Astrocyte of the cerebellum (primary cell): ENCODE measurements at regions not wholly inside any gene's neighbourhood (a gene's known extent, or its start where the extent isn't known, plus 50 kb on each side); places are given as distances from the start of the nearest gene placed in this dataset.
"Not testable (repeated sequence)": the region's sequence is repeated elsewhere in the genome, so short reads cannot be mapped to it uniquely, and the experiment has no call there.

ENCODE experiments used
- DNase-seq: peaks from one replicate; pipeline ENCODE4 v3.0.0-alpha.2; 2011; ENCODE audit warnings: low read depth
- H3K4me3 ChIP-seq: 2 replicates; pipeline ENCODE4 v1.5.1; 2011; ENCODE audit warnings: mild to moderate bottlenecking, low read depth, low read length, moderate library complexity
- CTCF ChIP-seq: IDR thresholded peaks from 2 replicates; pipeline ENCODE4 v1.5.1; 2012; ENCODE audit warnings: low read length, low read depth, moderate library complexity, mild to moderate bottlenecking; ENCODE audit errors: missing control alignments
- in situ Hi-C: cut with HindIII; loops from 2 replicates; pipeline ENCODE4 v1.10.0; 2017; ENCODE audit warnings: low sequenced_read_pairs

- in situ Hi-C loops, result no loop called here
- no peak for TF ChIP-seq CTCF
- no peak overlapping the region for H3K4me3 ChIP-seq
- DNase-seq, result no peak
Measured at GRCh38 chr3:759106-759505, 333.7 kb upstream of the CNTN6 start.

- in situ Hi-C loops, H3K4me3 ChIP-seq, DNase-seq: not testable (repeated sequence)
Measured at GRCh38 chr3:773433-773832, 319.4 kb upstream of the CNTN6 start.

- DNase-seq, result no peak
- in situ Hi-C loops, result no loop called here
- no peak for TF ChIP-seq CTCF
Measured at GRCh38 chr3:775178-775880, 317.5 kb upstream of the CNTN6 start.

GRCh38 chr3:780505-780904 is 312.3 kb upstream of the CNTN6 start:
- DNase-seq, result no peak
- in situ Hi-C loops, result no loop called here
- TF ChIP-seq CTCF, result no peak
- H3K4me3 ChIP-seq, result no peak overlapping the region

More at GRCh38 chr3:775178-775880, 317.5 kb upstream of the CNTN6 start:
- no peak overlapping the region for H3K4me3 ChIP-seq

GRCh38 chr3:791442-791841 is 301.4 kb upstream of the CNTN6 start:
- DNase-seq, result no peak
- H3K4me3 ChIP-seq, result no peak overlapping the region
- in situ Hi-C loops, result no loop called here
- TF ChIP-seq CTCF, result no peak

GRCh38 chr3:792630-793029 is 300.2 kb upstream of the CNTN6 start:
- TF ChIP-seq CTCF, result no peak
- DNase-seq, result no peak
- H3K4me3 ChIP-seq, result no peak overlapping the region
- in situ Hi-C loops, result no loop called here

GRCh38 chr3:804211-804610 is 288.6 kb upstream of the CNTN6 start:
- in situ Hi-C loops, result no loop called here
- no peak overlapping the region for H3K4me3 ChIP-seq
- no peak for DNase-seq
- no peak for TF ChIP-seq CTCF
